ACC112 (cell line): ENCODE measurements at regions not wholly inside any gene's neighbourhood (a gene's known extent, or its start where the extent isn't known, plus 50 kb on each side); places are given as distances from the start of the nearest gene placed in this dataset.

Source experiments
- H2AFZ ChIP-seq: fragments of 200-600 bp; sonication (generic); one replicate; pipeline ENCODE4 v1.6.0; 2017; ENCODE audit warnings: antibody characterized with exemption, low read length; ENCODE audit not compliant: unreplicated experiment
- H3K27ac ChIP-seq: fragments of 200-600 bp; sonication (generic); 2 replicates; pipeline ENCODE4 v1.5.1; 2014; ENCODE audit warnings: low read depth, mild to moderate bottlenecking, antibody characterized with exemption, low read length, moderate library complexity
- H3K27me3 ChIP-seq: fragments of 200-600 bp; sonication (generic); 2 replicates; pipeline ENCODE4 v1.6.1; 2014; ENCODE audit warnings: mild to moderate bottlenecking, antibody characterized with exemption, low read length, moderate library complexity, mixed read lengths; ENCODE audit not compliant: insufficient read depth
- H3K36me3 ChIP-seq: fragments of 200-600 bp; sonication (generic); 2 replicates; pipeline ENCODE4 v1.6.1; 2016; ENCODE audit warnings: mild to moderate bottlenecking, antibody characterized with exemption, low read length, moderate library complexity, mixed read lengths; ENCODE audit not compliant: insufficient read depth
- H3K4me1 ChIP-seq: fragments of 200-600 bp; sonication (generic); one replicate; pipeline ENCODE4 v1.6.1; 2016; ENCODE audit warnings: low read length, mixed read lengths; ENCODE audit not compliant: insufficient read depth, unreplicated experiment, control insufficient read depth
- H3K4me3 ChIP-seq: fragments of 200-600 bp; sonication (generic); 2 replicates; pipeline ENCODE4 v1.5.1; 2014; ENCODE audit warnings: mild to moderate bottlenecking, low read depth, low read length
- H3K79me2 ChIP-seq: fragments of 200-600 bp; sonication (generic); one replicate; pipeline ENCODE4 v1.6.0; 2016; ENCODE audit warnings: low read length; ENCODE audit not compliant: control insufficient read depth, unreplicated experiment, insufficient read depth

DNA sequence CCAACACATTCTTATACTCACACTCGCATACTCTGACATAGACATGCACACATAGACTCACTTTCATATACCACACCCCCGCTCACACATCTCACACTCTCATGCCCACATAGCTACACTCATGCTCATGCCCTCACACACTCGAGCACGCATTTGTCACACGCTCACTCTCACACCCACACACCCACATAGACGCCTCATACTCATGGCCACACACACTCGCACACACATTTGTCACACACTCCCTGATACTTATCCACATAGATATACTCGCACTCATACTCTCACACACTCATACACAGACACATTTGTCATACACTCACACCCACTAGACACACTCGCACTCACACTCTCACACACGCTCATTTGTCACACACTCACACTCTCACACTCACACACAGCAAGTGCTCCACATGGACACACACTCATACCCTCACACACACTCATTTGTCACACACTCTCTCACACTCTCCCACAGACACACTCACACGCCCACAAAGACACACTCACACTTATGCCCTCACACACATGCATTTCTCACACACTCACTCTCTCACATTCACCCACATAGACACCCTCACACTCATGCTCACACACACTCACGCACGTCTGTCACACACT is 50.9 kb downstream of the TNP1 start:
- no peaks in the 10 kb centered on the region for H3K36me3 ChIP-seq
- no peaks in the 10 kb centered on the region for H3K79me2 ChIP-seq
- no peak overlapping the region for H3K4me3 ChIP-seq
- H3K27ac ChIP-seq = no peak overlapping the region
- H2AFZ ChIP-seq = no peak overlapping the region
- peaks cover 14% of the 10 kb centered on the region for H3K27me3 ChIP-seq
- no peaks in the 10 kb centered on the region for H3K4me1 ChIP-seq

- Histone ChIP-seq H2AFZ (no peak overlapping the region), H3K36me3 (no peaks in the 10 kb centered on the region), H3K79me2 (no peaks in the 10 kb centered on the region), H3K27ac (no peak overlapping the region), H3K27me3 (peaks cover 3% of the 10 kb centered on the region; the same call in 1 of the 2 replicates), H3K4me3 (no peak overlapping the region), H3K4me1 (no peaks in the 10 kb centered on the region)
Measured at GRCh38 chr2:216807857-216808272, 52.0 kb downstream of the TNP1 start.

DNA sequence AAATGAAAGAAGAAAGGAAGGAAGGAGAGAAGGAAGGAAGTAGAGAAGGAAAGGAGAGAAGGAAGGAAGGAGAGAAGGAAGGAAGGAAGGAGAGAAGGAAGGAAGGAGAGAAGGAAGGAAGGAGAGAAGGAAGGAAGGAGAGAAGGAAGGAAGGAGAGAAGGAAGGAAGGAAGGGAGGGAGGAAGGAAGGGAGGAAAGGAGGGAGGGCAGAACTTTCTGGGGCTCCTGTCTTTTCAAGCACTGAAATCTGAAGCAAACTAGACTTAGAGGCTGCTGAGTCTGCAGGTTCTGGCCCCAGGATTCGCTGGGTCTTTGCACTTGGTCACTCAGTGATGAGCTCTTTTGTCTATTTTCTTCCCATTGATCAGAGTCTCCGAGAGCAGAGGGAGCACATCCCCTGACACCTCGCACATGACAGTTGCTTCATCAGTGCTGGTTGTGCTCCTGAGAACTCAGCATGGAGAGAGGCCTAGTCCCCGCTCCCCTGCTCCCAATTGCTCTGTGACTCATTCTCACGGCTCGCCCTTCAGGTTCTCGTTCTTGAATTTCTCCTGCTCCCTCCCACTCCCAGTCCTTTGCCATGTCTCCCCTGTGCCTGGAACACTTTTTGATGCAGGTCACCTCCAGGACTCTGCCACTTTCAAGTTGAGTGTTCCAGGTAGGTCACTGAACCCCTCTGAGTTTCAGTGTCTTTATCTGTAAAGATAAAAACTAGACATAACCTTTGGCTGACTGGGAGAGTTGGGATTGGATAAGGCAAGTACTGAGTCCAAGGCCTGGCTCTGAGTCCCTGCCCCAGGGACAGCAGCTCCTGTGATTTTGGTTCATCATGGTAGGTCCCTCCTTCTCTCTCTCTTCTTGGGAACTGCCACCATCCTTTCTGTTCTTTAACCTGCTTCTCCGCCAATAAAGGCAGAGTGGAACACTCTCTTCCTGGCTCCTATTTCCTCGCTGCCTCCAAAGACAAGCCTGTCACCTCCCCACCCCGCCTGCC is 55.2 kb downstream of the TNP1 start:
- Histone ChIP-seq H3K79me2 (no peaks in the 10 kb centered on the region), H3K27ac (no peak overlapping the region), H3K4me1 (no peaks in the 10 kb centered on the region), H3K27me3 (no peaks in the 10 kb centered on the region), H3K36me3 (no peaks in the 10 kb centered on the region), H2AFZ (no peak overlapping the region), H3K4me3 (no peak overlapping the region)

GRCh38 chr2:216803791-216804190 is 56.1 kb downstream of the TNP1 start:
- Histone ChIP-seq H3K4me3 (no peak overlapping the region), H3K79me2 (no peaks in the 10 kb centered on the region), H3K27ac (no peak overlapping the region), H3K4me1 (no peaks in the 10 kb centered on the region), H3K36me3 (no peaks in the 10 kb centered on the region), H3K27me3 (no peaks in the 10 kb centered on the region), H2AFZ (no peak overlapping the region)

- Histone ChIP-seq H3K27me3 (no peaks in the 10 kb centered on the region), H3K4me3 (no peak overlapping the region), H3K79me2 (no peaks in the 10 kb centered on the region), H3K27ac (no peak overlapping the region), H3K36me3 (no peaks in the 10 kb centered on the region), H3K4me1 (no peaks in the 10 kb centered on the region), H2AFZ (no peak overlapping the region)
Measured at GRCh38 chr2:216802516-216803215, 57.2 kb downstream of the TNP1 start.

GRCh38 chr2:216800836-216801235 is 59.0 kb downstream of the TNP1 start:
- Histone ChIP-seq H3K27me3 (no peaks in the 10 kb centered on the region), H3K79me2 (no peaks in the 10 kb centered on the region), H3K36me3 (no peaks in the 10 kb centered on the region), H2AFZ (no peak overlapping the region), H3K4me1 (no peaks in the 10 kb centered on the region), H3K4me3 (no peak overlapping the region), H3K27ac (no peak overlapping the region)

GRCh38 chr2:216799873-216800431 is 59.9 kb downstream of the TNP1 start:
- H3K79me2 ChIP-seq = no peaks in the 10 kb centered on the region
- no peaks in the 10 kb centered on the region for H3K36me3 ChIP-seq
- H3K27me3 ChIP-seq = no peaks in the 10 kb centered on the region
- H3K4me1 ChIP-seq = no peaks in the 10 kb centered on the region
- H2AFZ ChIP-seq = no peak overlapping the region
- H3K4me3 ChIP-seq = no peak overlapping the region
- no peak overlapping the region for H3K27ac ChIP-seq

DNA sequence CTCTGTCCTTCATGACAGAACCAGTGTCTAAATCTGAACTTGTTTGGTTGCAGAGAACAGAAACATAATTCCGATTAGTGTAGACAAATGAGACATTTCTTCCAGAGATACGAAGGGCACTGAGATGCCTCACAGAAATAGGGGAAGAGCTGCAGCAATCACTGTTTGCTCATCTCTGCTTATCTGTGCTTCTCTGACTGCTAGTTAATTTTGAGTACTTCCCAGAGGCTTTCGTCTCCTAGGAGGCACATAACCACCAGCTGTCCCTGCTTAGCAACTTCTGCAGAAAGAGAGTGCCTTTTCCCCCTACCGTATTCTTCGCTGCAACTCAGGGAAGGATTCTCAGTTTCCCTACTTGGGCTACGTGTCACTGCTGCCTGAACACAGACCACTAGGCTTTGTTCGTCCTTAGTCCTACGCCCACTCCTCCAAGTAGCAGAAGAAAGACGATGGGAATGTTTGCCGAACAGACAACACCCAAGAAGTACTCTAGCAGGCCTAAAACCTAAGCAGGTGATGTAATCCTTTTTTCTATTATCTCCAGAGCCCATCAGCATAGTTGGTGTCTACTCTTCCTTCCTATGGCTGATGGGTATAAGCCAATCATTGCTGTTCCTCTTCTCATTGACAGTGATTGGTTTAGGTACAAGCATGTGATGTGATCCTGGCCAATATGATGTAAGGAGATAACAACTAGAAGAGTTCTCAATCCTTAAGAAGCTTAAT is 63.6 kb downstream of the TNP1 start:
- no peak overlapping the region for H3K27ac ChIP-seq
- H2AFZ ChIP-seq = no peak overlapping the region
- H3K27me3 ChIP-seq = peaks cover 7% of the 10 kb centered on the region; the same call in 1 of the 2 replicates
- no peaks in the 10 kb centered on the region for H3K36me3 ChIP-seq
- no peak overlapping the region for H3K4me3 ChIP-seq
- no peaks in the 10 kb centered on the region for H3K79me2 ChIP-seq
- H3K4me1 ChIP-seq = no peaks in the 10 kb centered on the region

DNA sequence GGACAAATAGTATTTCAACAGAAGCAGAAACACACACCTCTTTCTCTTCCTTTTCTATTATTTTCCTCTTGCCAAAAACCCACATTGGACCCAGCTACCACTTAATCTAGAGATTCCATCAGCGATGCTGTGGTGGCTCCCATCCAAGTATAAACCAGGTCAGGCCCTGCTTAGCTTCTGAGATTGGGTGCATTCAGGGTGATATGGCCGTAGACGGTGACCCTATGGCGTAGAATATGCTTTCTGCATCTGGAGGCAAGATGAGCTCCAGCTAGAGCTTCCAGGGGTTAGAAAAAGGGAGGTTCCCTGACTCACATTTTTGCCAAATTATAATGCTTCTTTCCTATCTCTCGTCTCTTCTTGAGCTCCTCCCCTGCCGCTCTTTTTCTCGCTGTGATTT is 66.5 kb downstream of the TNP1 start:
- Histone ChIP-seq H3K27me3 (peaks cover 7% of the 10 kb centered on the region), H3K36me3 (no peaks in the 10 kb centered on the region), H3K4me1 (no peaks in the 10 kb centered on the region), H3K27ac (no peak overlapping the region), H3K79me2 (no peaks in the 10 kb centered on the region), H3K4me3 (no peak overlapping the region), H2AFZ (no peak overlapping the region)
